H1 (cell line): ENCODE measurements at regions not wholly inside any gene's neighbourhood (a gene's known extent, or its start where the extent isn't known, plus 50 kb on each side); places are given as distances from the start of the nearest gene placed in this dataset.

ENCODE experiments used
- CTCF ChIA-PET: fragments of 300-600 bp; sonication (Branson Sonifier 250); formaldehyde crosslinking; loops from one replicate; lab custom pipeline; 2021; ENCODE audit not compliant: partially characterized antibody; lab: Charles Lee
- POLR2A ChIA-PET: fragments of 300-600 bp; sonication (Branson Sonifier 250); formaldehyde crosslinking; loops from one replicate; lab custom pipeline; 2021; ENCODE audit warnings: inconsistent platforms; ENCODE audit not compliant: partially characterized antibody; lab: Charles Lee
- DNase-seq, 2 experiments: peaks; one replicate each; pipeline versions ENCODE4 v3.0.0 to v3.0.0-alpha.2; 2010 to 2022; ENCODE audit warnings: low spot score in 2 of 2, low read depth in 1 of 2, mixed read lengths in 1 of 2
- FAIRE-seq: peaks from 2 replicates; lab custom pipeline; 2011; peaks lifted over from hg19 to GRCh38; lab: Jason Lieb, UNC
- H2AFZ ChIP-seq: 2 replicates; pipeline ENCODE4 v1.8.1; 2012; ENCODE audit warnings: low read length, inconsistent platforms
- H2AK5ac ChIP-seq: 2 replicates; pipeline ENCODE4 v1.6.1; 2013; ENCODE audit warnings: low read depth, low read length
- H2BK120ac ChIP-seq: replicated peaks from 2 replicates; pipeline ENCODE3; 2013; ENCODE audit warnings: low read depth, low read length, inconsistent platforms
- H2BK12ac ChIP-seq: 2 replicates; pipeline ENCODE4 v1.6.1; 2013; ENCODE audit warnings: low read depth, low read length
- H2BK15ac ChIP-seq: 2 replicates; pipeline ENCODE4 v1.6.1; 2013; ENCODE audit warnings: low read length
- H2BK20ac ChIP-seq: 2 replicates; pipeline ENCODE4 v1.6.1; 2013; ENCODE audit warnings: low read length
- H2BK5ac ChIP-seq: 2 replicates; pipeline ENCODE4 v1.6.1; 2013; ENCODE audit warnings: low read depth, low read length
- H3K14ac ChIP-seq: 2 replicates; pipeline ENCODE4 v1.6.1; 2013; ENCODE audit warnings: inconsistent platforms; ENCODE audit not compliant: insufficient read length
- H3K18ac ChIP-seq: 2 replicates; pipeline ENCODE4 v1.6.1; 2013; ENCODE audit warnings: low read length; ENCODE audit errors: extremely low read depth
- H3K23ac ChIP-seq: 2 replicates; pipeline ENCODE4 v1.6.1; 2013; ENCODE audit warnings: inconsistent platforms; ENCODE audit not compliant: insufficient read length
- H3K23me2 ChIP-seq: 2 replicates; pipeline ENCODE4 v1.6.1; 2013; ENCODE audit warnings: low read depth, low read length
- H3K27ac ChIP-seq: 2 replicates; pipeline ENCODE4 v1.6.1; 2011; ENCODE audit warnings: low read depth, low read length, inconsistent platforms
- H3K27me3 ChIP-seq, 4 experiments: replicated peaks in 1 of 4; 1 replicate in 1 of 4; 2 replicates in 3 of 4; pipeline versions ENCODE4 v1.6.1 to v1.8.1; 2011 to 2013; ENCODE audit warnings: low read length in 3 of 4, mild to moderate bottlenecking in 3 of 4, inconsistent platforms in 2 of 4, mixed read lengths in 2 of 4, moderate library complexity in 1 of 4; ENCODE audit not compliant: control insufficient read depth in 3 of 4, insufficient read depth in 3 of 4; ENCODE audit errors: extremely low read depth in 1 of 4
- H3K36me3 ChIP-seq, 4 experiments: 2 replicates each; pipeline versions ENCODE4 v1.6.1 to v1.8.1; 2011 to 2013; ENCODE audit warnings: mild to moderate bottlenecking in 4 of 4, low read length in 3 of 4, moderate library complexity in 2 of 4, control low read depth in 1 of 4, inconsistent platforms in 1 of 4; ENCODE audit not compliant: insufficient read depth in 4 of 4, control insufficient read depth in 2 of 4
- H3K4ac ChIP-seq: replicated peaks from 2 replicates; pipeline ENCODE3; 2013; ENCODE audit warnings: low read length, low read depth, mixed read lengths, inconsistent platforms; ENCODE audit not compliant: insufficient read length
- H3K4me1 ChIP-seq, 4 experiments: replicated peaks in 1 of 4; 1 replicate in 1 of 4; 2 replicates in 3 of 4; pipeline versions ENCODE4 v1.6.1 to v1.8.1; 2011 to 2013; ENCODE audit warnings: low read length in 3 of 4, inconsistent platforms in 2 of 4, mixed read lengths in 1 of 4; ENCODE audit not compliant: insufficient read depth in 4 of 4, control insufficient read depth in 3 of 4
- H3K4me2 ChIP-seq, 2 experiments: 2 replicates each; pipeline versions ENCODE4 v1.6.1 to v1.8.1; 2011 to 2013; ENCODE audit warnings: low read depth in 2 of 2, low read length in 2 of 2, control low read depth in 1 of 2, inconsistent platforms in 1 of 2, mild to moderate bottlenecking in 1 of 2; ENCODE audit not compliant: insufficient read depth in 1 of 2
- H3K4me3 ChIP-seq, 4 experiments: fragments of 200-600, 300-600 bp in 1 of 4; sonication (generic), shearing (Covaris generic), sonication (Bioruptor Twin) in 1 of 4; 2 replicates each; pipeline versions ENCODE4 v1.5.1 to v1.8.1; 2011 to 2016; ENCODE audit warnings: low read length in 4 of 4, low read depth in 3 of 4, control low read depth in 2 of 4, inconsistent platforms in 2 of 4, mild to moderate bottlenecking in 2 of 4, mixed read lengths in 1 of 4, moderate library complexity in 1 of 4; ENCODE audit not compliant: insufficient read depth in 2 of 4; ENCODE audit errors: extremely low read depth in 1 of 4
- H3K56ac ChIP-seq: replicated peaks from 2 replicates; pipeline ENCODE3; 2013; ENCODE audit warnings: low read depth, mild to moderate bottlenecking, mixed read lengths, low read length, inconsistent platforms; ENCODE audit not compliant: insufficient read length
- H3K79me1 ChIP-seq: 2 replicates; pipeline ENCODE4 v1.6.1; 2013; ENCODE audit warnings: low read depth, low read length, control low read depth
- H3K79me2 ChIP-seq, 2 experiments: 2 replicates each; pipeline versions ENCODE4 v1.6.1 to v1.8.1; 2012 to 2013; ENCODE audit warnings: low read length in 2 of 2, mild to moderate bottlenecking in 2 of 2, inconsistent platforms in 1 of 2; ENCODE audit not compliant: insufficient read depth in 2 of 2, control insufficient read depth in 1 of 2
- H3K9ac ChIP-seq, 4 experiments: replicated peaks in 1 of 4; 1 replicate in 1 of 4; 2 replicates in 3 of 4; pipeline versions ENCODE4 v1.6.1 to v1.8.1; 2011 to 2013; ENCODE audit warnings: low read depth in 3 of 4, low read length in 3 of 4, control low read depth in 2 of 4, mild to moderate bottlenecking in 2 of 4, moderate library complexity in 2 of 4, inconsistent platforms in 1 of 4; ENCODE audit errors: extremely low read depth in 1 of 4
- H3K9me3 ChIP-seq, 2 experiments: 2 replicates each; pipeline versions ENCODE4 v1.6.1 to v1.8.1; 2012 to 2013; ENCODE audit warnings: mild to moderate bottlenecking in 2 of 2, moderate library complexity in 2 of 2, control low read depth in 1 of 2, inconsistent platforms in 1 of 2, low read depth in 1 of 2, low read length in 1 of 2, mixed read lengths in 1 of 2; ENCODE audit not compliant: insufficient read depth in 2 of 2
- H4K20me1 ChIP-seq, 2 experiments: replicated peaks in 1 of 2; 2 replicates each; pipeline versions ENCODE3 to v1.8.1; 2011 to 2013; ENCODE audit warnings: inconsistent platforms in 2 of 2, low read length in 2 of 2, mild to moderate bottlenecking in 1 of 2; ENCODE audit not compliant: insufficient read depth in 2 of 2, control insufficient read depth in 1 of 2
- H4K5ac ChIP-seq: 2 replicates; pipeline ENCODE4 v1.6.1; 2013; ENCODE audit warnings: low read length, low read depth, mixed read lengths, inconsistent platforms; ENCODE audit not compliant: insufficient read length
- H4K8ac ChIP-seq: 2 replicates; pipeline ENCODE4 v1.8.0; 2013; ENCODE audit warnings: mild to moderate bottlenecking, moderate library complexity, low read length, inconsistent platforms; ENCODE audit not compliant: insufficient read depth; ENCODE audit errors: extremely low read depth
- H4K91ac ChIP-seq: replicated peaks from 2 replicates; pipeline ENCODE3; 2013; ENCODE audit warnings: low read length, mixed read lengths, inconsistent platforms; ENCODE audit not compliant: insufficient read length
- BCL11A ChIP-seq, 2 experiments: IDR thresholded peaks; one replicate each; pipeline ENCODE4 v1.6.1; 2011; ENCODE audit warnings: low read depth in 2 of 2, low read length in 2 of 2, mild to moderate bottlenecking in 2 of 2
- CBX5 ChIP-seq: fragments of 300-800, 300-1000 bp; sonication (generic); IDR thresholded peaks from 2 replicates; pipeline ENCODE4 v1.7.1; 2016; ENCODE audit warnings: antibody characterized with exemption, low read length, low read depth
- EGR1 ChIP-seq: IDR thresholded peaks from 2 replicates; pipeline ENCODE4 v1.6.1; 2011; ENCODE audit warnings: low read depth, low read length, borderline replicate concordance
- PHF8 ChIP-seq: fragments of 200-600 bp; sonication (generic); conservative IDR thresholded peaks from 2 replicates; pipeline ENCODE4 v1.7.1; 2012; ENCODE audit warnings: low read depth, mild to moderate bottlenecking, inconsistent platforms, low read length, moderate library complexity
- TAF1 ChIP-seq: IDR thresholded peaks from 2 replicates; pipeline ENCODE4 v1.6.1; 2011; ENCODE audit warnings: mild to moderate bottlenecking, low read depth, low read length
- WGBS, 2 experiments: shearing (Covaris generic) in 1 of 2; methylation state at CpG; one replicate each; pipeline versions ENCODE4 v1.1.6 to v1.1.7; 2013 to 2015; ENCODE audit warnings: low lambda C conversion rate in 2 of 2, mixed read lengths in 2 of 2, inconsistent platforms in 1 of 2, low coverage in 1 of 2, missing lambda C conversion rate in 1 of 2; ENCODE audit not compliant: insufficient replicate concordance in 2 of 2, insufficient coverage in 1 of 2, insufficient read length in 1 of 2; ENCODE audit errors: extremely low coverage in 1 of 2, missing lambda C conversion rate in 1 of 2; 5-methylcytosine and 5-hydroxymethylcytosine counted together

- FAIRE-seq = no peak
- CTCF ChIA-PET = no interaction called here
- no peaks in the 10 kb centered on the region for H3K27me3 ChIP-seq
These were observed 153.3 kb downstream of the BCOR start for GRCh38 chrX:39944416-39944815.

More at GRCh38 chrX:39944416-39944815, 153.3 kb downstream of the BCOR start:
- POLR2A ChIA-PET = no interaction called here
- H3K27ac ChIP-seq = no peak overlapping the region
- H3K79me1 ChIP-seq = no peaks in the 10 kb centered on the region
- H2BK120ac ChIP-seq = no peak overlapping the region
- no peak overlapping the region for H3K4ac ChIP-seq
- no peak overlapping the region for H3K56ac ChIP-seq
- no peak overlapping the region for H3K18ac ChIP-seq
- no peaks in the 10 kb centered on the region for H3K9me3 ChIP-seq
- H3K9ac ChIP-seq = no peak overlapping the region
- no peaks in the 10 kb centered on the region for H3K36me3 ChIP-seq
- no peak overlapping the region for H4K91ac ChIP-seq
- H3K4me1 ChIP-seq = peaks cover 0 to 9% (median 1%) of the 10 kb centered on the region in 4 experiments; a peak in 1 of 7 replicates
- 96% methylated on average over 5 of the region's 6 CpGs; no CpG with 5 or more reads in 1 of the 2 experiments for WGBS, 2 experiments
- no peak overlapping the region for H2AK5ac ChIP-seq
- H3K23ac ChIP-seq = no peak overlapping the region
- TF ChIP-seq TAF1 = no peak
- no peak for TF ChIP-seq BCL11A (IDR thresholded peaks at IDR 0.05; ENCODE audit: low read depth in 2 of 2, low read length in 2 of 2)
- TF ChIP-seq EGR1 = no peak
- no peak for TF ChIP-seq PHF8
- no peak for TF ChIP-seq CBX5
- H2AFZ ChIP-seq = no peak overlapping the region
- no peaks in the 10 kb centered on the region for H4K20me1 ChIP-seq
- H3K14ac ChIP-seq = no peak overlapping the region
- H2BK20ac ChIP-seq = no peak overlapping the region
- no peaks in the 10 kb centered on the region for H3K79me2 ChIP-seq
- H3K4me3 ChIP-seq = no peak overlapping the region
- H2BK15ac ChIP-seq = no peak overlapping the region
- no peak for DNase-seq
- no peak overlapping the region for H2BK12ac ChIP-seq
- no peak overlapping the region for H4K8ac ChIP-seq
- no peaks in the 10 kb centered on the region for H3K23me2 ChIP-seq
- H3K4me2 ChIP-seq = no peak overlapping the region
- no peak overlapping the region for H4K5ac ChIP-seq
- H2BK5ac ChIP-seq = no peak overlapping the region
